Keratinocyte (primary cell): ENCODE measurements at regions not wholly inside any gene's neighbourhood (a gene's known extent, or its start where the extent isn't known, plus 50 kb on each side); places are given as distances from the start of the nearest gene placed in this dataset.

Experiments used
- DNase-seq: peaks from one replicate; pipeline ENCODE4 v3.0.0-alpha.2; 2011; ENCODE audit warnings: low read depth, missing footprints, low spot score
- FAIRE-seq: peaks from 2 replicates; lab custom pipeline; 2011; peaks lifted over from hg19 to GRCh38; lab: Jason Lieb, UNC
- H2AFZ ChIP-seq: 2 replicates; pipeline ENCODE4 v1.6.0; 2012; ENCODE audit warnings: low read length, control low read depth, inconsistent platforms; ENCODE audit not compliant: control insufficient read depth
- H3K27ac ChIP-seq: 2 replicates; pipeline ENCODE4 v1.5.1; 2011; ENCODE audit warnings: low read length; ENCODE audit not compliant: control insufficient read depth, insufficient read depth
- H3K27me3 ChIP-seq: 3 replicates; pipeline ENCODE4 v1.6.0; 2011; ENCODE audit warnings: low read length; ENCODE audit not compliant: control insufficient read depth, insufficient read depth; ENCODE audit errors: extremely low read depth
- H3K36me3 ChIP-seq, 2 experiments: 2 replicates in 1 of 2; 3 replicates in 1 of 2; pipeline ENCODE4 v1.5.1; 2011; ENCODE audit warnings: low read length in 2 of 2, mild to moderate bottlenecking in 1 of 2; ENCODE audit not compliant: control insufficient read depth in 2 of 2, insufficient read depth in 2 of 2; ENCODE audit errors: extremely low read depth in 1 of 2
- H3K4me1 ChIP-seq: 3 replicates; pipeline ENCODE4 v1.5.1; 2011; ENCODE audit warnings: low read length; ENCODE audit not compliant: control insufficient read depth, insufficient read depth; ENCODE audit errors: extremely low read depth
- H3K4me2 ChIP-seq: 3 replicates; pipeline ENCODE4 v1.6.0; 2011; ENCODE audit warnings: low read depth, low read length; ENCODE audit not compliant: control insufficient read depth, insufficient read depth; ENCODE audit errors: extremely low read depth
- H3K4me3 ChIP-seq, 3 experiments: fragments of 200-600 bp in 1 of 3; sonication (generic) in 1 of 3; 2 replicates in 2 of 3; 3 replicates in 1 of 3; pipeline ENCODE4 v1.5.1; 2011 to 2016; ENCODE audit warnings: low read length in 3 of 3, mild to moderate bottlenecking in 3 of 3, control low read depth in 2 of 3, inconsistent platforms in 1 of 3, low read depth in 1 of 3, mixed read lengths in 1 of 3, mixed run types in 1 of 3, moderate library complexity in 1 of 3; ENCODE audit not compliant: control insufficient read depth in 2 of 3, insufficient read depth in 2 of 3; ENCODE audit errors: extremely low read depth in 1 of 3
- H3K79me2 ChIP-seq: 2 replicates; pipeline ENCODE4 v1.6.0; 2012; ENCODE audit warnings: low read length; ENCODE audit not compliant: control insufficient read depth, insufficient read depth
- H3K9ac ChIP-seq: 3 replicates; pipeline ENCODE4 v1.6.0; 2011; ENCODE audit warnings: low read length; ENCODE audit not compliant: control insufficient read depth, insufficient read depth; ENCODE audit errors: extremely low read depth
- H3K9me1 ChIP-seq: 3 replicates; pipeline ENCODE4 v1.6.0; 2011; ENCODE audit warnings: low read length; ENCODE audit not compliant: control insufficient read depth, insufficient read depth; ENCODE audit errors: extremely low read depth
- H3K9me3 ChIP-seq: 2 replicates; pipeline ENCODE4 v1.5.1; 2012; ENCODE audit warnings: low read depth, low read length; ENCODE audit not compliant: control insufficient read depth
- H4K20me1 ChIP-seq: 3 replicates; pipeline ENCODE4 v1.6.0; 2011; ENCODE audit warnings: low read length; ENCODE audit not compliant: control insufficient read depth, insufficient read depth; ENCODE audit errors: extremely low read depth
- EZH2 ChIP-seq: IDR thresholded peaks from one replicate; pipeline ENCODE4 v1.6.1; 2012; ENCODE audit warnings: inconsistent platforms, mild to moderate bottlenecking, low read length, moderate library complexity
- dilution Hi-C: fragments of 300-500 bp; cut with MboI; formaldehyde crosslinking; loops from one replicate; pipeline ENCODE4 v1.7.0; 2020; ENCODE audit warnings: low sequenced_read_pairs; ENCODE audit not compliant: extremely low pct_ligation_motif_present
- TF ChIP-seq, protein P1 (sequence below), 3 experiments: IDR thresholded peaks in 1 of 3; conservative IDR thresholded peaks in 1 of 3; optimal IDR thresholded peaks in 1 of 3; 2 replicates in 2 of 3; 3 replicates in 1 of 3; pipeline versions ENCODE3 to v1.5.1; 2011; ENCODE audit warnings: low read length in 3 of 3, mild to moderate bottlenecking in 3 of 3, moderate library complexity in 2 of 3, control low read depth in 1 of 3, inconsistent platforms in 1 of 3; ENCODE audit not compliant: insufficient read depth in 2 of 3; ENCODE audit errors: extremely low read depth in 1 of 3

DNA sequence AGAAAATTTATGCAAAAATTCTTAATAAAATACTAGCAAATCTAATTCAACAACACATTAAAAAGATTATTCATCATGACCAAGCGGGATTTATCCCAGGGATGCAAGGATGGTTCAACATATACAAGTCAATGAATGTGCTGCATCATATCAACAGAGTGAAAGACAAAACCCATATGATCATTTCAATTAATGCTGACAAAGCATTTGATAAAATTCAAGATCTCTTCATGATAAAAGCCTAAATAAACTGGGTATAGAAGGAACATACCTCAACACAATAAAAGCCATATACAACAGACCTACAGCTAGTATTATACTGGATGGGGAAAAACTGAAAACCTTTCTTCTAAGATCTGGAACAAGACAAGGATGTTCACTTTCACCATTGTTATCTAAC lies 89.7 kb downstream of the KBTBD8 start:
- peaks cover 8% of the 10 kb centered on the region for H3K4me1 ChIP-seq
- H3K4me2 ChIP-seq = no peak overlapping the region
- dilution Hi-C loops = no loop called here
- H3K27ac ChIP-seq = no peak overlapping the region
- no peak overlapping the region for H2AFZ ChIP-seq
- H3K9me3 ChIP-seq = peaks cover 9% of the 10 kb centered on the region
- DNase-seq (no peak), FAIRE-seq (no peak)
- H3K79me2 ChIP-seq = no peaks in the 10 kb centered on the region
- no peaks in the 10 kb centered on the region for H4K20me1 ChIP-seq
- H3K36me3 ChIP-seq = no peaks in the 10 kb centered on the region
- H3K27me3 ChIP-seq = no peaks in the 10 kb centered on the region
- TF ChIP-seq, protein P1, sequence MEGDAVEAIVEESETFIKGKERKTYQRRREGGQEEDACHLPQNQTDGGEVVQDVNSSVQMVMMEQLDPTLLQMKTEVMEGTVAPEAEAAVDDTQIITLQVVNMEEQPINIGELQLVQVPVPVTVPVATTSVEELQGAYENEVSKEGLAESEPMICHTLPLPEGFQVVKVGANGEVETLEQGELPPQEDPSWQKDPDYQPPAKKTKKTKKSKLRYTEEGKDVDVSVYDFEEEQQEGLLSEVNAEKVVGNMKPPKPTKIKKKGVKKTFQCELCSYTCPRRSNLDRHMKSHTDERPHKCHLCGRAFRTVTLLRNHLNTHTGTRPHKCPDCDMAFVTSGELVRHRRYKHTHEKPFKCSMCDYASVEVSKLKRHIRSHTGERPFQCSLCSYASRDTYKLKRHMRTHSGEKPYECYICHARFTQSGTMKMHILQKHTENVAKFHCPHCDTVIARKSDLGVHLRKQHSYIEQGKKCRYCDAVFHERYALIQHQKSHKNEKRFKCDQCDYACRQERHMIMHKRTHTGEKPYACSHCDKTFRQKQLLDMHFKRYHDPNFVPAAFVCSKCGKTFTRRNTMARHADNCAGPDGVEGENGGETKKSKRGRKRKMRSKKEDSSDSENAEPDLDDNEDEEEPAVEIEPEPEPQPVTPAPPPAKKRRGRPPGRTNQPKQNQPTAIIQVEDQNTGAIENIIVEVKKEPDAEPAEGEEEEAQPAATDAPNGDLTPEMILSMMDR (optimal IDR thresholded peaks at IDR 0.05 in 1 of 3, IDR thresholded peaks at IDR 0.05 in 1 of 3, conservative IDR thresholded peaks at IDR 0.05 in 1 of 3; ENCODE audit: extremely low read depth in 1 of 3, insufficient read depth in 2 of 3, low read length in 3 of 3) = no peak
- no peak for TF ChIP-seq EZH2
- no peak overlapping the region for H3K9ac ChIP-seq
- no peak overlapping the region for H3K4me3 ChIP-seq
- no peaks in the 10 kb centered on the region for H3K9me1 ChIP-seq

DNA sequence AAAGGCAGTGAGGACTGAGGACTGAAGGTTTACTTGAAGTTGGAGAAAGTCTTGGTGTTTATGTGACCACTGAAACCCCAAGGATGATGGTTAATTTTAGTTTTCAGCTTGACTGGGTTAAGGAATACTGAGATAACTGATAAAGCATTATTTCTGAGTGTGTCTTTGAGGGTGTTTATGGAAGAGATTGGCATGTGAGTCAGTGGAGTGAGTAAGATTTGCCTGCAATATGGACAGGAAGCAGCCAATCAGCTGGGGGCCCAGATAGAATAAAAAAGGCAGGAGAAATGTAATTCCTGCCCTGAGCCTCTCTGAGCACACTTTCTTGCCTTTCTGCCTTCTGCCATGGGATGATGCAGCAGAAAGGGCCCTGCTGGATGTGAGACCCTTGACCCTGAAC lies 92.4 kb downstream of the KBTBD8 start:
- no peak overlapping the region for H3K27ac ChIP-seq
- no peaks in the 10 kb centered on the region for H4K20me1 ChIP-seq
- dilution Hi-C loops = no loop called here
- H3K27me3 ChIP-seq = no peaks in the 10 kb centered on the region
- H3K4me3 ChIP-seq = no peak overlapping the region
- peak; percentile 36 for FAIRE-seq
- no peak for DNase-seq
- H3K79me2 ChIP-seq = no peaks in the 10 kb centered on the region
- no peak overlapping the region for H2AFZ ChIP-seq
- H3K9me1 ChIP-seq = no peaks in the 10 kb centered on the region
- no peak overlapping the region for H3K4me2 ChIP-seq
- H3K4me1 ChIP-seq = no peaks in the 10 kb centered on the region
- no peak for TF ChIP-seq EZH2
- TF ChIP-seq, protein P1 (optimal IDR thresholded peaks at IDR 0.05 in 1 of 3, IDR thresholded peaks at IDR 0.05 in 1 of 3, conservative IDR thresholded peaks at IDR 0.05 in 1 of 3; ENCODE audit: extremely low read depth in 1 of 3, insufficient read depth in 2 of 3, low read length in 3 of 3) = no peak
- H3K9me3 ChIP-seq = no peaks in the 10 kb centered on the region
- H3K9ac ChIP-seq = no peak overlapping the region
- H3K36me3 ChIP-seq = no peaks in the 10 kb centered on the region
